Neural cell (in vitro differentiated cells): ENCODE measurements at regions not wholly inside any gene's neighbourhood (a gene's known extent, or its start where the extent isn't known, plus 50 kb on each side); places are given as distances from the start of the nearest gene placed in this dataset.

Experiments used
- H2AFZ ChIP-seq: fragments of 200-600, 300-800 bp; sonication (generic), shearing (Covaris generic); 2 replicates; pipeline ENCODE4 v1.6.0; 2014; ENCODE audit warnings: low read depth, mild to moderate bottlenecking, antibody characterized with exemption, low read length, moderate library complexity
- H3F3A ChIP-seq: fragments of 200-600 bp; shearing (Covaris generic); 2 replicates; pipeline ENCODE4 v1.6.1; 2016; ENCODE audit warnings: mild to moderate bottlenecking, moderate library complexity, mixed read lengths, antibody characterized with exemption, low read length; ENCODE audit not compliant: insufficient read depth, poor library complexity, severe bottlenecking
- H3K27ac ChIP-seq: fragments of 200-600, 300-800 bp; sonication (generic), shearing (Covaris generic); 2 replicates; pipeline ENCODE4 v1.5.1; 2014; ENCODE audit warnings: mild to moderate bottlenecking, low read length, moderate library complexity
- H3K27me3 ChIP-seq: fragments of 300-800, 200-600 bp; sonication (generic), shearing (Covaris generic); 2 replicates; pipeline ENCODE4 v1.6.0; 2014; ENCODE audit warnings: mild to moderate bottlenecking, low read depth, low read length, moderate library complexity; ENCODE audit not compliant: insufficient read depth
- H3K36me3 ChIP-seq: fragments of 300-800, 200-600 bp; sonication (generic), shearing (Covaris generic); 2 replicates; pipeline ENCODE4 v1.5.1; 2014; ENCODE audit warnings: mild to moderate bottlenecking, antibody characterized with exemption, low read length, moderate library complexity; ENCODE audit not compliant: insufficient read depth
- H3K4me2 ChIP-seq: fragments of 300-800, 200-600 bp; sonication (generic), shearing (Covaris generic); 2 replicates; pipeline ENCODE4 v1.6.0; 2014; ENCODE audit warnings: mild to moderate bottlenecking, low read length
- H3K4me3 ChIP-seq: fragments of 300-800, 200-600 bp; sonication (generic), shearing (Covaris generic); 2 replicates; pipeline ENCODE4 v1.5.1; 2014; ENCODE audit warnings: mild to moderate bottlenecking, low read length, moderate library complexity
- H3K79me2 ChIP-seq: fragments of 200-600 bp; shearing (Covaris generic); replicated peaks from 2 replicates; pipeline ENCODE4 v1.6.0; 2014; ENCODE audit warnings: mild to moderate bottlenecking, low read length, moderate library complexity; ENCODE audit not compliant: insufficient read depth
- H3K9ac ChIP-seq: fragments of 300-800, 200-600 bp; sonication (generic), shearing (Covaris generic); 2 replicates; pipeline ENCODE4 v1.6.1; 2016; ENCODE audit warnings: mild to moderate bottlenecking, low read length, mixed read lengths
- H3K9me2 ChIP-seq: fragments of 200-600 bp; shearing (Covaris generic); 2 replicates; pipeline ENCODE4 v1.6.1; 2016; ENCODE audit warnings: mild to moderate bottlenecking, low read length, mixed read lengths; ENCODE audit not compliant: insufficient read depth
- H3K9me3 ChIP-seq: fragments of 200-600, 300-800 bp; sonication (generic), shearing (Covaris generic); 2 replicates; pipeline ENCODE4 v1.6.1; 2016; ENCODE audit warnings: mild to moderate bottlenecking, mixed run types, low read length, moderate library complexity, mixed read lengths
- H4K20me1 ChIP-seq: fragments of 200-600 bp; shearing (Covaris generic); 2 replicates; pipeline ENCODE4 v1.6.1; 2016; ENCODE audit warnings: mild to moderate bottlenecking, mixed run types; ENCODE audit not compliant: insufficient read depth
- CTCF ChIP-seq: fragments of 450-650 bp; IDR thresholded peaks from 2 replicates; pipeline ENCODE4 v1.5.1; 2014; ENCODE audit warnings: antibody characterized with exemption, mild to moderate bottlenecking, moderate library complexity; ENCODE audit not compliant: poor library complexity, severe bottlenecking
- EZH2 ChIP-seq: fragments of 200-600, 300-800 bp; shearing (Covaris generic), sonication (generic); IDR thresholded peaks from 2 replicates; pipeline ENCODE4 v1.6.1; 2014; ENCODE audit warnings: antibody characterized with exemption, low read length, borderline replicate concordance, mild to moderate bottlenecking; ENCODE audit not compliant: insufficient read depth, poor library complexity, severe bottlenecking
- MXI1 ChIP-seq: fragments of 450-650 bp; conservative IDR thresholded peaks from 2 replicates; pipeline ENCODE4 v1.6.1; 2014; ENCODE audit warnings: antibody characterized with exemption, mild to moderate bottlenecking; ENCODE audit not compliant: poor library complexity, severe bottlenecking
- RAD21 ChIP-seq: fragments of 450-650 bp; conservative IDR thresholded peaks from 2 replicates; pipeline ENCODE4 v1.6.1; 2014; ENCODE audit warnings: antibody characterized with exemption, mild to moderate bottlenecking, moderate library complexity
- REST ChIP-seq: IDR thresholded peaks from 2 replicates; pipeline ENCODE4 v1.6.1; 2012; ENCODE audit warnings: borderline replicate concordance
- SMC3 ChIP-seq: fragments of 450-650 bp; conservative IDR thresholded peaks from 2 replicates; pipeline ENCODE4 v1.6.1; 2014; ENCODE audit warnings: antibody characterized with exemption, mild to moderate bottlenecking, moderate library complexity; ENCODE audit not compliant: poor library complexity
- TAF1 ChIP-seq: IDR thresholded peaks from 2 replicates; pipeline ENCODE4 v1.6.1; 2012; ENCODE audit warnings: low read depth

- Histone ChIP-seq H3K4me3 (no peak overlapping the region), H4K20me1 (no peaks in the 10 kb centered on the region), H3K27me3 (no peaks in the 10 kb centered on the region), H3K9me2 (no peaks in the 10 kb centered on the region), H2AFZ (no peak overlapping the region), H3F3A (no peaks in the 10 kb centered on the region), H3K9me3 (no peaks in the 10 kb centered on the region), H3K9ac (no peak overlapping the region), H3K4me2 (no peak overlapping the region), H3K27ac (no peak overlapping the region), H3K36me3 (no peaks in the 10 kb centered on the region), H3K79me2 (no peaks in the 10 kb centered on the region)
- TF ChIP-seq RAD21 (no peak), REST (no peak), CTCF (no peak), SMC3 (no peak), TAF1 (no peak), EZH2 (no peak)
Observed at GRCh38 chrY:16993551-16993950, 886.5 kb downstream of the CDY2B start.

GRCh38 chrY:16981776-16982175 lies 898.2 kb downstream of the CDY2B start:
- no peaks in the 10 kb centered on the region for H3K36me3 ChIP-seq
- no peaks in the 10 kb centered on the region for H3F3A ChIP-seq
- no peaks in the 10 kb centered on the region for H4K20me1 ChIP-seq
- no peaks in the 10 kb centered on the region for H3K27me3 ChIP-seq
- H3K9ac ChIP-seq, result no peak overlapping the region
- no peak overlapping the region for H3K27ac ChIP-seq
- H3K4me2 ChIP-seq, result no peak overlapping the region
- no peaks in the 10 kb centered on the region for H3K9me2 ChIP-seq
- no peaks in the 10 kb centered on the region for H3K9me3 ChIP-seq
- TF ChIP-seq SMC3 (no peak), TAF1 (no peak), REST (no peak), MXI1 (no peak)
- H3K79me2 ChIP-seq, result no peaks in the 10 kb centered on the region
- H2AFZ ChIP-seq, result no peak overlapping the region
- no peak overlapping the region for H3K4me3 ChIP-seq
